SK-N-SH (cell line): ENCODE measurements at regions not wholly inside any gene's neighbourhood (a gene's known extent, or its start where the extent isn't known, plus 50 kb on each side); places are given as distances from the start of the nearest gene placed in this dataset.

Source experiments
- CHD2 ChIP-seq: fragments of 150-350 bp; IDR thresholded peaks from 2 replicates; pipeline ENCODE4 v1.6.1; 2018; ENCODE audit warnings: low read length; ENCODE audit not compliant: partially characterized antibody
- CTCF ChIP-seq: fragments of 200-600 bp; sonication (generic); IDR thresholded peaks from 2 replicates; pipeline ENCODE4 v1.6.1; 2017; ENCODE audit warnings: antibody characterized with exemption, mild to moderate bottlenecking, moderate library complexity
- EP300 ChIP-seq, 2 experiments: IDR thresholded peaks; 2 replicates each; pipeline versions ENCODE4 v1.4.0 to v1.6.1; 2012; ENCODE audit warnings: borderline replicate concordance in 1 of 2, low read depth in 1 of 2, low read length in 1 of 2
- MAX ChIP-seq: IDR thresholded peaks from 2 replicates; pipeline ENCODE4 v1.4.0; 2012; ENCODE audit warnings: low read depth
- MXI1 ChIP-seq: IDR thresholded peaks from 2 replicates; pipeline ENCODE4 v1.6.1; 2012; ENCODE audit warnings: mild to moderate bottlenecking, low read depth, low read length, improper control_type of control experiment
- NRF1 ChIP-seq: IDR thresholded peaks from 2 replicates; pipeline ENCODE4 v1.6.1; 2012; ENCODE audit warnings: low read depth, mild to moderate bottlenecking, low read length
- POLR2AphosphoS5 ChIP-seq: IDR thresholded peaks from 2 replicates; pipeline ENCODE4 v1.6.1; 2012; ENCODE audit warnings: low read depth, low read length
- RAD21 ChIP-seq: IDR thresholded peaks from 2 replicates; pipeline ENCODE4 v1.6.1; 2012; ENCODE audit warnings: mild to moderate bottlenecking, low read length
- RFX5 ChIP-seq: IDR thresholded peaks from 2 replicates; pipeline ENCODE4 v1.6.1; 2012; ENCODE audit warnings: mild to moderate bottlenecking, improper control_type of control experiment, low read length
- TAF1 ChIP-seq: IDR thresholded peaks from 2 replicates; pipeline ENCODE4 v1.6.1; 2012; ENCODE audit warnings: low read depth, mild to moderate bottlenecking, low read length, moderate library complexity, borderline replicate concordance
- TCF12 ChIP-seq: IDR thresholded peaks from 2 replicates; pipeline ENCODE4 v1.4.0; 2012
- TEAD4 ChIP-seq: IDR thresholded peaks from 2 replicates; pipeline ENCODE4 v1.4.0; 2012; ENCODE audit warnings: mild to moderate bottlenecking, borderline replicate concordance; ENCODE audit not compliant: insufficient read depth
- USF2 ChIP-seq: fragments of 150-350 bp; IDR thresholded peaks from 2 replicates; pipeline ENCODE4 v1.6.1; 2017; ENCODE audit warnings: antibody characterized with exemption, low read length, low read depth, borderline replicate concordance
- ZBTB33 ChIP-seq: IDR thresholded peaks from 2 replicates; pipeline ENCODE4 v1.4.0; 2012; ENCODE audit warnings: low read depth, borderline replicate concordance

DNA sequence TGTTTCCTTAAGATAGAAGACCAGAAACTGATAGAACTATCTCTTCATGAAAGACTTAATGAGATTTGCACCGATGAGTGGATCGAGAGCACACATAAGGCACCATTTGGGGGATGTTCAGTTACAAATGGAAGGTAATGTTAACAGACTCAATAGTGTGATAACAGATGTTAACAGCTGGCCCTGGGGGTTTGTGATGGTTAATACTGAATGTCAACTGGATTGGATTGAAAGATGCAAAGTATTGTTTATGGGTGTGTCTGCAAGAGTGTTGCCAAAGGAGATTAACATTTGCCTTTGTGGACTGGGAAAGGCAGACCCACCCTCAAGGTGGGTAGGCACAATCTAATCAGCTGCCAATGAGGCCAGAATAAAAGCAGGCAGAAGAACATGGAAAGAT is 130.5 kb upstream of the DGKB start:
- TF ChIP-seq CHD2: no peak
- TF ChIP-seq TAF1: no peak
- no peak for TF ChIP-seq RFX5
- no peak for TF ChIP-seq RAD21
- no peak for TF ChIP-seq USF2
- TF ChIP-seq CTCF: no peak
- no peak for TF ChIP-seq EP300 (IDR thresholded peaks at IDR 0.05; ENCODE audit: borderline replicate concordance in 1 of 2, low read depth in 1 of 2, low read length in 1 of 2)
- no peak for TF ChIP-seq MAX
- no peak for TF ChIP-seq POLR2AphosphoS5
- TF ChIP-seq TCF12: no peak
- TF ChIP-seq NRF1: no peak
- no peak for TF ChIP-seq MXI1
- TF ChIP-seq ZBTB33: no peak
- TF ChIP-seq TEAD4: no peak
